ENCODE measurements at regions not wholly inside any gene's neighbourhood (a gene's known extent, or its start where the extent isn't known, plus 50 kb on each side); places are given as distances from the start of the nearest gene placed in this dataset.

DNA sequence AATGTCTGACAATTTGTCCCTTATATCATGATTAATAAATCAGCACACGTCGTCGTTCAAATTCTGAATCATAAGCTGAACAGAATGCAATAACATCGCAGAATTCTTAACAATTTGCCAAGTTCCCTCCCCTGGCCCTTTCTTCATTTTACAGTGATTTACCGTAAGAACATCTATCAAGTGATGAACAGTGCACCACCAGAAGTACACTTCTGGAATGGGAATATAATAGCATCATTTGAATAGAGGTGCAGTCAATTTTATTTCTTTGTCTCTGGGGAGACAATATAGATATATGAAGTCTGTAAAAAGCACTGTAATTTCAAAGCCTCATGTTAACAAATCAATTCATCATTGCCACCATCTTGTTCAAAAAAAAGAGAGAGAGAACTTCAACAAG lies 145.1 kb upstream of the SMLR1 start:
- Histone ChIP-seq H3K4me1 (ENCODE audit: insufficient read depth, poor library complexity, severe bottlenecking) (peaks cover 12% of the 10 kb centered on the region), H3K9me3 (ENCODE audit: severe bottlenecking) (no peaks in the 10 kb centered on the region), H3K4me3 (ENCODE audit: severe bottlenecking) (no peak overlapping the region), H3K36me3 (ENCODE audit: low read depth) (no peaks in the 10 kb centered on the region), H3K27ac (ENCODE audit: poor library complexity, severe bottlenecking) (no peak overlapping the region), H3K27me3 (ENCODE audit: insufficient read depth, poor library complexity, severe bottlenecking) (no peaks in the 10 kb centered on the region)
- ATAC-seq (ENCODE audit: low read depth) = no peak
- no peak for DNase-seq (ENCODE audit: low spot score)
- TF ChIP-seq, protein P1, sequence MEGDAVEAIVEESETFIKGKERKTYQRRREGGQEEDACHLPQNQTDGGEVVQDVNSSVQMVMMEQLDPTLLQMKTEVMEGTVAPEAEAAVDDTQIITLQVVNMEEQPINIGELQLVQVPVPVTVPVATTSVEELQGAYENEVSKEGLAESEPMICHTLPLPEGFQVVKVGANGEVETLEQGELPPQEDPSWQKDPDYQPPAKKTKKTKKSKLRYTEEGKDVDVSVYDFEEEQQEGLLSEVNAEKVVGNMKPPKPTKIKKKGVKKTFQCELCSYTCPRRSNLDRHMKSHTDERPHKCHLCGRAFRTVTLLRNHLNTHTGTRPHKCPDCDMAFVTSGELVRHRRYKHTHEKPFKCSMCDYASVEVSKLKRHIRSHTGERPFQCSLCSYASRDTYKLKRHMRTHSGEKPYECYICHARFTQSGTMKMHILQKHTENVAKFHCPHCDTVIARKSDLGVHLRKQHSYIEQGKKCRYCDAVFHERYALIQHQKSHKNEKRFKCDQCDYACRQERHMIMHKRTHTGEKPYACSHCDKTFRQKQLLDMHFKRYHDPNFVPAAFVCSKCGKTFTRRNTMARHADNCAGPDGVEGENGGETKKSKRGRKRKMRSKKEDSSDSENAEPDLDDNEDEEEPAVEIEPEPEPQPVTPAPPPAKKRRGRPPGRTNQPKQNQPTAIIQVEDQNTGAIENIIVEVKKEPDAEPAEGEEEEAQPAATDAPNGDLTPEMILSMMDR (IDR thresholded peaks at IDR 0.05; ENCODE audit: poor library complexity, severe bottlenecking) = no peak

DNA sequence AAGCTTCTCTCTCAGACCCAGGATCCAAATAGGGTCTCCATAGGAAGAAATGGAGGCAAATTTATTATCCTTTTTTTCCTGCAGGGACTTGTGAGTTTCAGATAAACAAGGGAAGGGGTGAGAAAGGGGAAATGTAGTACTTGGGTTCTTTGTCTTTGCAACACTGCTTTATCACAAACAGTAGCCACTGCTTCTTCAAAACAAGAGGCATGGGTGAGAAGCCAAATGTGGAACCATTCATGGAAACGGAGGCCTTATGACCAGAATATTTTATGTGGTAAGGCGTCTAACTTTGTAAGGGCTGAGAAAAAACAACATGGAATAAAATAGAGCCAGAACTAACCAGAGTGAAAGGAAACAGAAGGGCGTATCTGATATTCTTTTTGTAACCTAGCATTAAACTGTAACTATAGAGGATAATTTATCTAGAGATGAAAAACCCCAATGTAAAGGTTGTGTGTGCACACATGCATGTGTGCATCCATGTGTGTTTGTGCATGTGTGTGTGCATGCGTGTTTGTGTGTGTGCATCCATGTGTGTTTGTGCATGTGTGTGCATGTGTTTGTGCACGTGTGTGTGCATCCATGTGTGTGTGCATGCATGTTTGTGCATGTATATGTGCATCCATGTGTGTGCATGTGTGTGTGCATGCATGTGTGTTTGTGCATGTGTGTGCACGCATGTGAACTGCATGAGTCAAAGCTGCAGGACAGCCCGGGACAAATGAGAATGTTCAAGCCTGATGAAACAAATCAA lies 143.3 kb upstream of the SMLR1 start:
- H3K4me3 ChIP-seq (ENCODE audit: severe bottlenecking) = no peak overlapping the region

DNA sequence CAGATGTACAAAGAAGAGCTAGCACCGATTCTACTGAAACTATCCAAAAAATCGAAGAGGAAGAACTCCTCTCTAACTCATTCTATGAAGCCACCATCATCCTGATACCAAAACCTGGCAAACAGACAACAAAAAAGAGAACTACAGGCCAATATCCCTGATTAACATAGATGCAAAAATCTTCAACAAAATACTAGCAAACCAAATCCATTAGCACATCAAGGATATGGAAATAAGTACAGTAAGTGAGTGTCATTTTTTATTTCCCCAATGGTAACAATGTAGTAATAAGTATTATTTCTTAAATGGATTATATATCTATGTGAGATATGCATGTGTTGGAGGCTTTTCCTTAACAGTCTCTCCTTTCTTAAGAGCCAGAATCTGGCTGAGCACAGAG lies 134.5 kb upstream of the SMLR1 start:
- no peak overlapping the region for H3K27ac ChIP-seq (ENCODE audit: poor library complexity, severe bottlenecking)

More for the DNA sequence above, 143.3 kb upstream of the SMLR1 start:
- Histone ChIP-seq H3K36me3 (ENCODE audit: low read depth) (no peaks in the 10 kb centered on the region), H3K27me3 (ENCODE audit: insufficient read depth, poor library complexity, severe bottlenecking) (no peaks in the 10 kb centered on the region), H3K9me3 (ENCODE audit: severe bottlenecking) (no peaks in the 10 kb centered on the region), H3K27ac (ENCODE audit: poor library complexity, severe bottlenecking) (no peak overlapping the region), H3K4me1 (ENCODE audit: insufficient read depth, poor library complexity, severe bottlenecking) (peaks cover 12% of the 10 kb centered on the region)
- ATAC-seq (ENCODE audit: low read depth) = no peak
- TF ChIP-seq, protein P1 (IDR thresholded peaks at IDR 0.05; ENCODE audit: poor library complexity, severe bottlenecking) = no peak
- DNase-seq (ENCODE audit: low spot score) = no peak

DNA sequence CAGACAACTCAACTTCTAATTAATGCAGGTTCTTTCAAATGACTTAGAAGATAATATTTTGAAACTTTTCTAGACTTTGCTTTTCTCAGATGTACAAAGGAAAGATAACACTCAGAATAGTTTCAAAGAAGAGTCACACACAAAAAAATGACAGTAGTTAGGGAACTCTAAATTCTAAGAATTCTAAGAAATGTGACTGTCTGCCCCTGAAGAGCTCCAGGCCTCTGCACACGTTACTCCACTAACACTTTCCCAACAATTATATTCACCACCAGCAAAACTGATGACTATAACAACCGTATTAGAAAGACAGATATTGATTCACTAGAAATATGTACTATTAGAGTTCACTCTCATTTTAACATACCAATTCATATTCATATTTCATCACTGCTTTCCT lies 133.3 kb upstream of the SMLR1 start:
- Histone ChIP-seq H3K27me3 (ENCODE audit: insufficient read depth, poor library complexity, severe bottlenecking) (no peaks in the 10 kb centered on the region), H3K4me1 (ENCODE audit: insufficient read depth, poor library complexity, severe bottlenecking) (no peaks in the 10 kb centered on the region), H3K4me3 (ENCODE audit: severe bottlenecking) (no peak overlapping the region), H3K9me3 (ENCODE audit: severe bottlenecking) (no peaks in the 10 kb centered on the region), H3K36me3 (ENCODE audit: low read depth) (no peaks in the 10 kb centered on the region), H3K27ac (ENCODE audit: poor library complexity, severe bottlenecking) (no peak overlapping the region)
- TF ChIP-seq, protein P1 (IDR thresholded peaks at IDR 0.05; ENCODE audit: poor library complexity, severe bottlenecking) = no peak
- DNase-seq (ENCODE audit: low spot score) (no peak), ATAC-seq (ENCODE audit: low read depth) (no peak)

More for the DNA sequence above, 134.5 kb upstream of the SMLR1 start:
- no peaks in the 10 kb centered on the region for H3K4me1 ChIP-seq (ENCODE audit: insufficient read depth, poor library complexity, severe bottlenecking)
- TF ChIP-seq, protein P1 (IDR thresholded peaks at IDR 0.05; ENCODE audit: poor library complexity, severe bottlenecking) = no peak
- no peaks in the 10 kb centered on the region for H3K36me3 ChIP-seq (ENCODE audit: low read depth)
- no peak for ATAC-seq (ENCODE audit: low read depth)
- no peak for DNase-seq (ENCODE audit: low spot score)
- H3K27me3 ChIP-seq (ENCODE audit: insufficient read depth, poor library complexity, severe bottlenecking) = no peaks in the 10 kb centered on the region
- H3K4me3 ChIP-seq (ENCODE audit: severe bottlenecking) = no peak overlapping the region
- no peaks in the 10 kb centered on the region for H3K9me3 ChIP-seq (ENCODE audit: severe bottlenecking)

DNA sequence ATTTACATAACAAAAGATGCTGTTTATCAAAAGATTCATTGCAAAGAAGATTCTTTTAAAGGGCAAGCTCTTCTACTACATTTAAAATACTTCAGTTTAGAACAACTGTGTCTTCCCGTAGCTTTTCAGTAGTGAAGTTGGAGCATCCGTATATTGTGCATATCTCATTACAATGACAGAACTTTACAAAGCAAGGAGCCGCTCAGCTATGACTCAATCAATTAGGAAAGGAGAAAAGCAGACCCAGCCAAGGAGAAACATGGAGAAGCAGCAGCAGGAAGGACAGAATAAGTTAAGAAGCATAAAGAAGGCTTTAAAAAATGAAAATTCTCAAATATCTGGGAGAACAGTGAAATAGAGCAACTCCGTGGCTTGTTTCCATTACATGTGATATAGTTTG lies 132.6 kb upstream of the SMLR1 start:
- ATAC-seq (ENCODE audit: low read depth) (no peak), DNase-seq (ENCODE audit: low spot score) (no peak)
- Histone ChIP-seq H3K4me1 (ENCODE audit: insufficient read depth, poor library complexity, severe bottlenecking) (no peaks in the 10 kb centered on the region), H3K4me3 (ENCODE audit: severe bottlenecking) (no peak overlapping the region), H3K27ac (ENCODE audit: poor library complexity, severe bottlenecking) (no peak overlapping the region), H3K9me3 (ENCODE audit: severe bottlenecking) (no peaks in the 10 kb centered on the region), H3K27me3 (ENCODE audit: insufficient read depth, poor library complexity, severe bottlenecking) (no peaks in the 10 kb centered on the region), H3K36me3 (ENCODE audit: low read depth) (no peaks in the 10 kb centered on the region)
- TF ChIP-seq, protein P1 (IDR thresholded peaks at IDR 0.05; ENCODE audit: poor library complexity, severe bottlenecking) = no peak
